Skeletal muscle satellite cell (primary cell): ENCODE measurements at regions not wholly inside any gene's neighbourhood (a gene's known extent, or its start where the extent isn't known, plus 50 kb on each side); places are given as distances from the start of the nearest gene placed in this dataset.

ENCODE experiments used
- H3K27me3 ChIP-seq: 2 replicates; pipeline ENCODE4 v1.7.0; 2013; ENCODE audit warnings: low read length; ENCODE audit not compliant: control insufficient read depth, insufficient read depth
- H3K36me3 ChIP-seq: 2 replicates; pipeline ENCODE4 v1.7.0; 2013; ENCODE audit warnings: mild to moderate bottlenecking, control low read depth, low read length; ENCODE audit not compliant: insufficient read depth
- H3K4me1 ChIP-seq: 2 replicates; pipeline ENCODE4 v1.7.0; 2013; ENCODE audit warnings: low read length; ENCODE audit not compliant: control insufficient read depth, insufficient read depth
- H3K4me2 ChIP-seq: 2 replicates; pipeline ENCODE4 v1.7.0; 2013; ENCODE audit warnings: mild to moderate bottlenecking, low read length
- H3K4me3 ChIP-seq: 2 replicates; pipeline ENCODE4 v1.7.0; 2013; ENCODE audit warnings: low read length
- H3K9ac ChIP-seq: 2 replicates; pipeline ENCODE4 v1.7.0; 2013; ENCODE audit warnings: mild to moderate bottlenecking, low read depth, low read length, moderate library complexity
- H3K9me3 ChIP-seq: replicated peaks from 2 replicates; pipeline ENCODE4 v1.7.0; 2013; ENCODE audit warnings: mild to moderate bottlenecking, control low read depth, low read length

DNA sequence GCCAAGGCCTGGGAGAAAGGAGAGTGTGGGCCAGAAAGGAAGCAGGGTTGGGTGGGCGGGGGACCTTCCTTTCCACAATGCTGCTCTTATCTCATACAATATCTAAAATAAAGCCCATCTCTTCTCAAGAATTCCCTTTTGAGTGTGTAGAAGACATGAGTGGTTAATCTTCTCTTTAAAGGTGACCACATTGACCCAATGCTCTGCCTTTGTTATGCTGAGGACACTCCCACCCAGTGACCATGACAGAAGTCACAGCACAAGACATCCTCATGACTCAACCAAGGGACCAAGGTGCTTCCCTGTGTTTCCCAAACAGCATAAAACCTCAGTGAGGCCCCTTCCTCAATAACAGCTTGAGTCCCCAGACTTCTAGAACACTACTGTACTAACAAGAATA lies 193.0 kb upstream of the ADAMTS16 start:
- Histone ChIP-seq H3K4me1 (no peaks in the 10 kb centered on the region), H3K9ac (no peak overlapping the region), H3K36me3 (no peaks in the 10 kb centered on the region), H3K4me3 (no peak overlapping the region), H3K27me3 (no peaks in the 10 kb centered on the region), H3K9me3 (no peaks in the 10 kb centered on the region), H3K4me2 (no peak overlapping the region)

DNA sequence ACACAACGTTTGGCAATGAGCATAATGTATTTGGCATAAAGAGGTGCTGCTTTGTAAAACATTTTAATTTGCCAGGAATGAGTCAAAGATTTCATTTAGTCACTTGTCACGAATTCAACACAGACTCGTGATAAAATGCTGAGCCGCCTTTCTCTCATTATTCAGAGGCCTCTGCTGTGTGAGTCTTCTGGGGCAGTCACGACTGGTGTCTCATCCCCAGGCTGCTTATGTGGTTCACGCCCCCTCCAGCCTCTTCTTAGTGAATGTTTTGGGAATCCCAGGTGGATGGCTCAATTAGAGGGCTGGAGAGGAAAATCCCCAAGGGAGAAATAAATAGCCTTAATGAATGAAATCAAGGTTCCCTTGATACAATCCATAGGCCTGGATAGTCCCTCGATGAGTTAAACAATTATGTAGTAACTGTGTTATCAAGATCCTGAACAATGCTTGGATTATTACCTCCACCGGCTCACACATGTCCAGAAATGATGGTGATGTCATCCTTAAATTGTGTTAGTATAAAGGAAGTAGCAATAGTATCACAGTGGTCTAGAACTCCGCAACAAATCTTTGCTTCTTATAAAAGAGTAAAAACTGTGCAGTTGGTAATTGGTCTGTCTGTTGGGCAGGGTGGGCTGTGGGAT lies 192.1 kb upstream of the ADAMTS16 start:
- H3K4me1 ChIP-seq, result no peaks in the 10 kb centered on the region
- H3K9ac ChIP-seq, result no peak overlapping the region
- H3K9me3 ChIP-seq, result no peaks in the 10 kb centered on the region
- H3K36me3 ChIP-seq, result no peaks in the 10 kb centered on the region
- H3K4me3 ChIP-seq, result no peak overlapping the region
- H3K27me3 ChIP-seq, result no peaks in the 10 kb centered on the region
- no peak overlapping the region for H3K4me2 ChIP-seq

GRCh38 chr5:4949108-4949507 lies 191.0 kb upstream of the ADAMTS16 start:
- Histone ChIP-seq H3K4me2 (no peak overlapping the region), H3K27me3 (no peaks in the 10 kb centered on the region), H3K36me3 (no peaks in the 10 kb centered on the region), H3K4me1 (no peaks in the 10 kb centered on the region), H3K4me3 (no peak overlapping the region), H3K9me3 (no peaks in the 10 kb centered on the region), H3K9ac (no peak overlapping the region)

- no peaks in the 10 kb centered on the region for H3K36me3 ChIP-seq
- H3K4me3 ChIP-seq, result no peak overlapping the region
- no peak overlapping the region for H3K4me2 ChIP-seq
- H3K9ac ChIP-seq, result no peak overlapping the region
- no peaks in the 10 kb centered on the region for H3K4me1 ChIP-seq
- H3K27me3 ChIP-seq, result no peaks in the 10 kb centered on the region
- H3K9me3 ChIP-seq, result no peaks in the 10 kb centered on the region
Measured at GRCh38 chr5:4953576-4953975, 186.6 kb upstream of the ADAMTS16 start.

GRCh38 chr5:4954048-4954447 lies 186.1 kb upstream of the ADAMTS16 start:
- H3K9ac ChIP-seq, result no peak overlapping the region
- H3K9me3 ChIP-seq, result no peaks in the 10 kb centered on the region
- no peaks in the 10 kb centered on the region for H3K4me1 ChIP-seq
- no peaks in the 10 kb centered on the region for H3K27me3 ChIP-seq
- H3K36me3 ChIP-seq, result no peaks in the 10 kb centered on the region
- no peak overlapping the region for H3K4me2 ChIP-seq
- H3K4me3 ChIP-seq, result no peak overlapping the region

- no peaks in the 10 kb centered on the region for H3K9me3 ChIP-seq
- no peak overlapping the region for H3K4me3 ChIP-seq
Measured at GRCh38 chr5:4963265-4963664, 176.9 kb upstream of the ADAMTS16 start.

DNA sequence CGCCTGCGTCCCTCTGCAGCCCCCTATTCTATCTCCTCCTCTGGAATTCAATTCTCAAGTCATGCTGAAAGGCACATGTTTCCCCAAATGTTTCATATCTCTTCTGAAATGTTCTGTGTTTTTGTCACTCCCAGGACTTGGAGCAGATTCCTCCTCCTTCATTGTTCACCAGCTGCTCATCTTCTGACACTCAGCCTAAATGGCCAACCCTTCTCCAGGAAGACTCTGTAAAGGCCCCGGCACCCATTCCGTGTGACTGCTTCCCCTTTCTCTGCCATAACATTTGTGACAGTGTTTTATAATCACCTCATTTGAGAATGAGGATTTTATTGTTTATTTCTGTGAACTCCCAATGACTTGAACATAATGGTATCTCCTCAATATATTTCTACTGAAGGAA lies 170.8 kb upstream of the ADAMTS16 start:
- H3K4me3 ChIP-seq, result no peak overlapping the region
- H3K4me2 ChIP-seq, result no peak overlapping the region
- H3K36me3 ChIP-seq, result no peaks in the 10 kb centered on the region
- H3K9ac ChIP-seq, result no peak overlapping the region
- H3K4me1 ChIP-seq, result no peaks in the 10 kb centered on the region
- no peaks in the 10 kb centered on the region for H3K27me3 ChIP-seq
- H3K9me3 ChIP-seq, result no peaks in the 10 kb centered on the region

More at GRCh38 chr5:4963265-4963664, 176.9 kb upstream of the ADAMTS16 start:
- no peak overlapping the region for H3K4me2 ChIP-seq
- no peaks in the 10 kb centered on the region for H3K4me1 ChIP-seq
- H3K27me3 ChIP-seq, result no peaks in the 10 kb centered on the region
- H3K36me3 ChIP-seq, result no peaks in the 10 kb centered on the region
- no peak overlapping the region for H3K9ac ChIP-seq

- no peak overlapping the region for H3K4me2 ChIP-seq
- no peak overlapping the region for H3K9ac ChIP-seq
- no peaks in the 10 kb centered on the region for H3K27me3 ChIP-seq
- H3K4me3 ChIP-seq, result no peak overlapping the region
- no peaks in the 10 kb centered on the region for H3K9me3 ChIP-seq
- H3K4me1 ChIP-seq, result no peaks in the 10 kb centered on the region
- H3K36me3 ChIP-seq, result no peaks in the 10 kb centered on the region
Measured at GRCh38 chr5:4970171-4970570, 170.0 kb upstream of the ADAMTS16 start.

GRCh38 chr5:4976902-4977301 lies 163.2 kb upstream of the ADAMTS16 start:
- Histone ChIP-seq H3K9me3 (no peaks in the 10 kb centered on the region), H3K4me3 (no peak overlapping the region), H3K27me3 (peaks cover 3% of the 10 kb centered on the region), H3K4me1 (no peaks in the 10 kb centered on the region), H3K9ac (no peak overlapping the region), H3K36me3 (no peaks in the 10 kb centered on the region), H3K4me2 (no peak overlapping the region)

- H3K4me1 ChIP-seq, result no peaks in the 10 kb centered on the region
- H3K9me3 ChIP-seq, result no peaks in the 10 kb centered on the region
- no peak overlapping the region for H3K4me2 ChIP-seq
- H3K4me3 ChIP-seq, result no peak overlapping the region
- H3K9ac ChIP-seq, result no peak overlapping the region
- H3K36me3 ChIP-seq, result no peaks in the 10 kb centered on the region
- peaks cover 3% of the 10 kb centered on the region for H3K27me3 ChIP-seq
Measured at GRCh38 chr5:4977416-4978110, 162.6 kb upstream of the ADAMTS16 start.

- Histone ChIP-seq H3K4me3 (no peak overlapping the region), H3K9ac (no peak overlapping the region), H3K27me3 (peaks cover 13% of the 10 kb centered on the region), H3K36me3 (no peaks in the 10 kb centered on the region), H3K4me2 (no peak overlapping the region), H3K9me3 (no peaks in the 10 kb centered on the region), H3K4me1 (no peaks in the 10 kb centered on the region)
Measured at GRCh38 chr5:4980201-4980600, 159.9 kb upstream of the ADAMTS16 start.

GRCh38 chr5:4981608-4982007 lies 158.5 kb upstream of the ADAMTS16 start:
- H3K4me1 ChIP-seq, result no peaks in the 10 kb centered on the region
- H3K4me3 ChIP-seq, result no peak overlapping the region

More at GRCh38 chr5:4981608-4982007, 158.5 kb upstream of the ADAMTS16 start:
- Histone ChIP-seq H3K36me3 (no peaks in the 10 kb centered on the region), H3K9me3 (no peaks in the 10 kb centered on the region), H3K4me2 (no peak overlapping the region), H3K9ac (no peak overlapping the region), H3K27me3 (peaks cover 13% of the 10 kb centered on the region)
